CD14-positive monocyte (primary cell): ENCODE measurements at regions not wholly inside any gene's neighbourhood (a gene's known extent, or its start where the extent isn't known, plus 50 kb on each side); places are given as distances from the start of the nearest gene placed in this dataset.

ENCODE experiments used
- DNase-seq, 3 donors: peaks; one replicate each; pipeline ENCODE4 v3.0.0-alpha.2; 2011 to 2022
- H2AFZ ChIP-seq: 2 replicates; pipeline ENCODE4 v1.6.0; 2012; ENCODE audit warnings: mild to moderate bottlenecking, low read depth, low read length, inconsistent platforms; ENCODE audit not compliant: insufficient read depth, poor library complexity, severe bottlenecking
- H3K27ac ChIP-seq, 2 donors: 1 replicate in 1 of 2; 2 replicates in 1 of 2; pipeline ENCODE4 v1.5.1; 2012 to 2013; ENCODE audit warnings: low read length in 2 of 2, control low read depth in 1 of 2, inconsistent platforms in 1 of 2, low read depth in 1 of 2, mild to moderate bottlenecking in 1 of 2
- H3K27me3 ChIP-seq, 2 donors: one replicate each; pipeline versions ENCODE4 v1.6.0 to v1.6.1; 2011 to 2013; ENCODE audit warnings: low read length in 2 of 2; ENCODE audit not compliant: control insufficient read depth in 2 of 2, insufficient read depth in 2 of 2
- H3K36me3 ChIP-seq, 2 donors: replicated peaks in 1 of 2; 1 replicate in 1 of 2; 2 replicates in 1 of 2; pipeline versions ENCODE4 v1.5.1 to v1.6.1; 2012 to 2013; ENCODE audit warnings: low read length in 2 of 2, control low read depth in 1 of 2, inconsistent platforms in 1 of 2, mild to moderate bottlenecking in 1 of 2; ENCODE audit not compliant: insufficient read depth in 2 of 2, control insufficient read depth in 1 of 2
- H3K4me1 ChIP-seq, 2 donors: 1 replicate in 1 of 2; 2 replicates in 1 of 2; pipeline versions ENCODE4 v1.5.1 to v1.6.1; 2012 to 2013; ENCODE audit warnings: low read length in 2 of 2, control low read depth in 1 of 2, inconsistent platforms in 1 of 2, mild to moderate bottlenecking in 1 of 2, moderate library complexity in 1 of 2; ENCODE audit not compliant: insufficient read depth in 2 of 2, control insufficient read depth in 1 of 2
- H3K4me2 ChIP-seq: replicated peaks from 2 replicates; pipeline ENCODE3; 2012; ENCODE audit warnings: low read length, moderate library complexity, mild to moderate bottlenecking; ENCODE audit not compliant: poor library complexity, severe bottlenecking; ENCODE audit errors: extremely low read depth
- H3K4me3 ChIP-seq, 3 experiments: fragments of 200-600 bp in 1 of 3; sonication (generic) in 1 of 3; replicated peaks in 1 of 3; 1 replicate in 2 of 3; 2 replicates in 1 of 3; pipeline ENCODE4 v1.5.1; 2011 to 2013; ENCODE audit warnings: low read length in 3 of 3, mild to moderate bottlenecking in 3 of 3, control low read depth in 2 of 3, low read depth in 2 of 3, inconsistent platforms in 1 of 3, moderate library complexity in 1 of 3
- H3K79me2 ChIP-seq: 2 replicates; pipeline ENCODE4 v1.6.0; 2012; ENCODE audit warnings: mild to moderate bottlenecking, control low read depth, inconsistent platforms, low read length, moderate library complexity; ENCODE audit not compliant: insufficient read depth
- H3K9ac ChIP-seq: 2 replicates; pipeline ENCODE4 v1.6.0; 2017; ENCODE audit warnings: low read length, mild to moderate bottlenecking; ENCODE audit not compliant: insufficient read depth, poor library complexity, severe bottlenecking
- H3K9me3 ChIP-seq, 2 donors: replicated peaks in 1 of 2; 1 replicate in 1 of 2; 2 replicates in 1 of 2; pipeline versions ENCODE4 v1.5.1 to v1.6.1; 2012 to 2013; ENCODE audit warnings: low read length in 2 of 2, control low read depth in 1 of 2; ENCODE audit not compliant: control insufficient read depth in 1 of 2, insufficient read depth in 1 of 2
- H4K20me1 ChIP-seq: 2 replicates; pipeline ENCODE4 v1.6.0; 2012; ENCODE audit warnings: mild to moderate bottlenecking, low read length, control low read depth, moderate library complexity; ENCODE audit not compliant: insufficient read depth
- H3K27ac Mint-ChIP-seq, 7 donors: one replicate each; pipeline ENCODE4 v1.8.0; 2020; ENCODE audit warnings: mild to moderate bottlenecking in 7 of 7, mixed read lengths in 7 of 7, moderate library complexity in 6 of 7, inconsistent platforms in 2 of 7
- H3K27me3 Mint-ChIP-seq, 3 donors: one replicate each; pipeline ENCODE4 v1.8.0; 2021 to 2022; ENCODE audit warnings: low read depth in 3 of 3, mild to moderate bottlenecking in 3 of 3, mixed read lengths in 3 of 3, moderate library complexity in 3 of 3, inconsistent platforms in 1 of 3
- H3K36me3 Mint-ChIP-seq, 2 donors: one replicate each; pipeline ENCODE4 v1.8.0; 2020; ENCODE audit warnings: mixed read lengths in 2 of 2, inconsistent platforms in 1 of 2, mild to moderate bottlenecking in 1 of 2
- H3K4me1 Mint-ChIP-seq: one replicate; pipeline ENCODE4 v1.8.0; 2020; ENCODE audit warnings: mild to moderate bottlenecking, mixed read lengths
- H3K4me3 Mint-ChIP-seq, 2 donors: one replicate each; pipeline ENCODE4 v1.8.0; 2020; ENCODE audit warnings: mild to moderate bottlenecking in 2 of 2, mixed read lengths in 2 of 2, moderate library complexity in 1 of 2
- H3K9me3 Mint-ChIP-seq, 7 donors: one replicate each; pipeline ENCODE4 v1.8.0; 2020 to 2022; ENCODE audit warnings: mixed read lengths in 7 of 7, mild to moderate bottlenecking in 6 of 7, moderate library complexity in 6 of 7, inconsistent platforms in 2 of 7
- WGBS: methylation state at CpG from one replicate; pipeline ENCODE4 v1.1.5; 2013; ENCODE audit warnings: missing lambda C conversion rate; ENCODE audit not compliant: insufficient coverage; 5-methylcytosine and 5-hydroxymethylcytosine counted together
- intact Hi-C, 2 donors: fragments of 100-400 bp; cut with micrococcal nuclease; formaldehyde crosslinking; loops; one replicate each; pipeline versions ENCODE4 v1.15.0 to v1.15.1; 2023
- TF ChIP-seq, protein P1 (sequence below): fragments of 200-600 bp; IDR thresholded peaks from one replicate; pipeline ENCODE4 v1.8.0; 2022; ENCODE audit warnings: antibody characterized with exemption, mild to moderate bottlenecking

- no CpG with 5 or more reads among the region's 2 CpGs for WGBS
- Histone ChIP-seq H3K36me3 (no peaks in the 10 kb centered on the region), H3K9me3 (peaks cover 4 to 13% of the 10 kb centered on the region in 2 donors), H3K9ac (no peak overlapping the region), H3K27ac (no peak overlapping the region), H3K4me3 (no peak overlapping the region), H3K27me3 (no peaks in the 10 kb centered on the region), H4K20me1 (no peaks in the 10 kb centered on the region), H2AFZ (no peak overlapping the region), H3K79me2 (no peaks in the 10 kb centered on the region), H3K4me2 (no peak overlapping the region), H3K4me1 (no peaks in the 10 kb centered on the region)
- Mint-ChIP-seq H3K27ac (no peak overlapping the region), H3K4me1 (no peaks in the 10 kb centered on the region), H3K9me3 (peaks cover 0 to 5% (median 1%) of the 10 kb centered on the region in 7 donors), H3K4me3 (no peak overlapping the region), H3K27me3 (no peaks in the 10 kb centered on the region), H3K36me3 (no peaks in the 10 kb centered on the region)
- TF ChIP-seq, protein P1, sequence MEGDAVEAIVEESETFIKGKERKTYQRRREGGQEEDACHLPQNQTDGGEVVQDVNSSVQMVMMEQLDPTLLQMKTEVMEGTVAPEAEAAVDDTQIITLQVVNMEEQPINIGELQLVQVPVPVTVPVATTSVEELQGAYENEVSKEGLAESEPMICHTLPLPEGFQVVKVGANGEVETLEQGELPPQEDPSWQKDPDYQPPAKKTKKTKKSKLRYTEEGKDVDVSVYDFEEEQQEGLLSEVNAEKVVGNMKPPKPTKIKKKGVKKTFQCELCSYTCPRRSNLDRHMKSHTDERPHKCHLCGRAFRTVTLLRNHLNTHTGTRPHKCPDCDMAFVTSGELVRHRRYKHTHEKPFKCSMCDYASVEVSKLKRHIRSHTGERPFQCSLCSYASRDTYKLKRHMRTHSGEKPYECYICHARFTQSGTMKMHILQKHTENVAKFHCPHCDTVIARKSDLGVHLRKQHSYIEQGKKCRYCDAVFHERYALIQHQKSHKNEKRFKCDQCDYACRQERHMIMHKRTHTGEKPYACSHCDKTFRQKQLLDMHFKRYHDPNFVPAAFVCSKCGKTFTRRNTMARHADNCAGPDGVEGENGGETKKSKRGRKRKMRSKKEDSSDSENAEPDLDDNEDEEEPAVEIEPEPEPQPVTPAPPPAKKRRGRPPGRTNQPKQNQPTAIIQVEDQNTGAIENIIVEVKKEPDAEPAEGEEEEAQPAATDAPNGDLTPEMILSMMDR, result no peak
- no peak for DNase-seq
- intact Hi-C loops, result no loop called here
Measured at GRCh38 chr5:29518176-29518575, 1675.3 kb upstream of the CDH6 start.

DNA sequence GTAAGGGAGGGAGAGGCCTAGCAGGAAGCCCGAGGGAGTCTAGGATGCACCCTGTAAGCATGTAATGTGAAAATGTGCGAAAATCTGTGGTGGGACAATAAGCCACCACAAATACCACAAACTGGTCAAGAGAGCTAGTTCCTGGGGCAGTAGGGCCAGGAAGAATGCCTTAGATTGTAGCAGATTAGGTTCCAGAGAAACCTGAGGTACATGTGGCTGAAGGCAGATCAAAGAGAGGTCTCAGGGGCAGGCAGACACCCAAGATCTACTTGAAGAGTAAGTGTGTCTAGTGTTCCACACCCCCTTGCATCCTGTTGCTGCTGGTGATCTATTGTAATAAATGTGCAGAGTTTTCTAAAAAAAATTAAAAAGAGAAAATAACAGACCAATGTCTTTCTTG lies 1677.3 kb upstream of the CDH6 start:
- WGBS, result no CpG with 5 or more reads among the region's 2 CpGs
- no peak overlapping the region for H3K4me3 ChIP-seq
- no peaks in the 10 kb centered on the region for H3K36me3 ChIP-seq
- no peaks in the 10 kb centered on the region for H3K27me3 Mint-ChIP-seq
- H3K36me3 Mint-ChIP-seq, result no peaks in the 10 kb centered on the region
- no peak overlapping the region for H3K27ac ChIP-seq
- no peaks in the 10 kb centered on the region for H3K4me1 ChIP-seq
- H3K9me3 ChIP-seq, result peaks cover 4 to 13% of the 10 kb centered on the region in 2 donors
- H3K9ac ChIP-seq, result no peak overlapping the region
- H3K27ac Mint-ChIP-seq, result no peak overlapping the region
- no peak overlapping the region for H3K4me3 Mint-ChIP-seq
- intact Hi-C loops, result no loop called here
- H4K20me1 ChIP-seq, result no peaks in the 10 kb centered on the region
- H2AFZ ChIP-seq, result no peak overlapping the region
- H3K4me2 ChIP-seq, result no peak overlapping the region
- H3K27me3 ChIP-seq, result no peaks in the 10 kb centered on the region
- no peaks in the 10 kb centered on the region for H3K79me2 ChIP-seq
- peaks cover 0 to 9% (median 1%) of the 10 kb centered on the region in 7 donors for H3K9me3 Mint-ChIP-seq
- DNase-seq, result no peak
- H3K4me1 Mint-ChIP-seq, result no peaks in the 10 kb centered on the region
- TF ChIP-seq, protein P1, result no peak
